IPS-18a (cell line): ENCODE measurements at regions not wholly inside any gene's neighbourhood (a gene's known extent, or its start where the extent isn't known, plus 50 kb on each side); places are given as distances from the start of the nearest gene placed in this dataset.

Source experiments
- H3K27ac ChIP-seq: one replicate; pipeline ENCODE4 v1.5.1; 2013; ENCODE audit warnings: low read length
- H3K27me3 ChIP-seq: one replicate; pipeline ENCODE4 v1.6.1; 2013; ENCODE audit warnings: mild to moderate bottlenecking, low read length; ENCODE audit not compliant: control insufficient read depth, insufficient read depth
- H3K36me3 ChIP-seq: one replicate; pipeline ENCODE4 v1.6.1; 2013; ENCODE audit warnings: low read depth, low read length; ENCODE audit not compliant: control insufficient read depth
- H3K4me1 ChIP-seq: one replicate; pipeline ENCODE4 v1.6.1; 2013; ENCODE audit warnings: low read depth, low read length; ENCODE audit not compliant: control insufficient read depth
- H3K4me3 ChIP-seq: one replicate; pipeline ENCODE4 v1.5.1; 2013; ENCODE audit warnings: low read length
- H3K9ac ChIP-seq: one replicate; pipeline ENCODE4 v1.6.1; 2013; ENCODE audit warnings: mild to moderate bottlenecking, low read length, moderate library complexity
- H3K9me3 ChIP-seq: one replicate; pipeline ENCODE4 v1.6.1; 2013; ENCODE audit warnings: low read depth, low read length; ENCODE audit not compliant: control insufficient read depth

DNA sequence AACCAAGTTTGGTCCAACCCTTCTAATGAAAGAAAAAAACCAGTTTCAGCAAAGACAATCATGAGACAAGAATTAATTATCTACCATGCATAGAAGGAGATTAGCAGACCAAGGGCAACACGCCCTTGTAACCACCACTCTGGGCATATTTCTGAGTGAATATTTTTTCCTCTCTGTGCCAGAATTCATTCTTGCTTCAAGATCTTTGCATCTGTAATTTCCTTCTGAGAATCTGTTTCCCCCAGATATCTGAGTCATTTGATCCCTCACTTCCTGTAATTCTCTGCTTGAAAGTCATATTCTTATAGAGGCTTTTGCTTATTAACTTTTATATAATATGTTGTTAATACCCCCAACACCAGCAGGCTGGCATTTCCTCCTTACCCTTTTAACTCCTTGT, 243.7 kb downstream of the SLC16A7 start:
- H3K9me3 ChIP-seq: no peaks in the 10 kb centered on the region
- H3K27ac ChIP-seq: no peak overlapping the region
- H3K36me3 ChIP-seq: no peaks in the 10 kb centered on the region
- no peak overlapping the region for H3K4me3 ChIP-seq
- H3K9ac ChIP-seq: no peak overlapping the region
- H3K4me1 ChIP-seq: peaks cover 12% of the 10 kb centered on the region
- H3K27me3 ChIP-seq: no peaks in the 10 kb centered on the region

GRCh38 chr12:59843260-59843843, 247.5 kb downstream of the SLC16A7 start:
- peaks cover 19% of the 10 kb centered on the region for H3K4me1 ChIP-seq
- no peak overlapping the region for H3K4me3 ChIP-seq
- H3K36me3 ChIP-seq: no peaks in the 10 kb centered on the region
- H3K9me3 ChIP-seq: no peaks in the 10 kb centered on the region
- H3K9ac ChIP-seq: no peak overlapping the region
- H3K27me3 ChIP-seq: no peaks in the 10 kb centered on the region
- H3K27ac ChIP-seq: no peak overlapping the region

DNA sequence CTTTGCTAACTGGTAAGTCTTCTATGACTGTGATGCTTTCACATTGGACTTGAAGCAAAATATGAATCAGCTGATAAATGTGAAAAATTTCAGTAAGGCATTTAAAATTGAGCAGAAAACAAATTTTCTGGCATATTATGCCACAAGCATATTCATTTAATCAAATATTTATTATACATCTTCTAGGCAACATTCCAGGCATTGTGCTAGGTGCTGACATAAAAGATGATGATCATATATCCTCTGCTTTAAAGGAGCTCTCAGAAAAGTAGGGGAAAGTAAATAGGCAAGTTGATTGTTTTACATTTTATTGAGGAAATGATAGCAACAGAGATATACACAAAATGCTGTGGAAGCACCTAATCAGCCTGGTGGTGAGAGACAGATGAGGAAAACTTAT, 248.9 kb downstream of the SLC16A7 start:
- H3K36me3 ChIP-seq: no peaks in the 10 kb centered on the region
- H3K9me3 ChIP-seq: no peaks in the 10 kb centered on the region
- H3K9ac ChIP-seq: no peak overlapping the region
- no peak overlapping the region for H3K4me3 ChIP-seq
- no peak overlapping the region for H3K27ac ChIP-seq
- peaks cover 19% of the 10 kb centered on the region for H3K4me1 ChIP-seq
- H3K27me3 ChIP-seq: no peaks in the 10 kb centered on the region

DNA sequence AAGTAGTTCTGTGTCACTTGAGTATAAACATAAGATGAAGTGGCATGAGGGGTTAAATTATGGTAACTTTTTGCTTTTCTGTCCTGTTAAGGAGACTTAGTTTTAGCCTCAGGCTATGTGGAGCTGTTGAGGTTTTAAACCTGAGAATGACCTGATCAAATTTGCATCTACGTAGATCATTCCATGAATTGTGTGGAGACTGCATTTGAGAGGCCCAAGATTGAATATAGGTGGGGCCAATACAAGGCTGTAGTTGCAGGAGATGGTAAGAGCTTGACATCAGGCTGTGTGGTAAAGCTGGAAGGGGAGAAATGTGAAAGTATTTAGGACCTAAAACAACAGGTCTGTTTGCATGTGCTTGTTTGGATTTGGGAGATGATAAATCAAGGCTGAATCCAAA, 249.5 kb downstream of the SLC16A7 start:
- H3K27ac ChIP-seq: no peak overlapping the region
- no peaks in the 10 kb centered on the region for H3K36me3 ChIP-seq
- H3K27me3 ChIP-seq: no peaks in the 10 kb centered on the region
- H3K4me1 ChIP-seq: peaks cover 19% of the 10 kb centered on the region
- no peaks in the 10 kb centered on the region for H3K9me3 ChIP-seq
- no peak overlapping the region for H3K4me3 ChIP-seq
- H3K9ac ChIP-seq: no peak overlapping the region

- no peak overlapping the region for H3K9ac ChIP-seq
- H3K9me3 ChIP-seq: no peaks in the 10 kb centered on the region
- no peaks in the 10 kb centered on the region for H3K36me3 ChIP-seq
- no peak overlapping the region for H3K4me3 ChIP-seq
- no peak overlapping the region for H3K27ac ChIP-seq
- no peaks in the 10 kb centered on the region for H3K27me3 ChIP-seq
- H3K4me1 ChIP-seq: peaks cover 19% of the 10 kb centered on the region
These were observed 251.3 kb downstream of the SLC16A7 start for GRCh38 chr12:59847127-59847526.

DNA sequence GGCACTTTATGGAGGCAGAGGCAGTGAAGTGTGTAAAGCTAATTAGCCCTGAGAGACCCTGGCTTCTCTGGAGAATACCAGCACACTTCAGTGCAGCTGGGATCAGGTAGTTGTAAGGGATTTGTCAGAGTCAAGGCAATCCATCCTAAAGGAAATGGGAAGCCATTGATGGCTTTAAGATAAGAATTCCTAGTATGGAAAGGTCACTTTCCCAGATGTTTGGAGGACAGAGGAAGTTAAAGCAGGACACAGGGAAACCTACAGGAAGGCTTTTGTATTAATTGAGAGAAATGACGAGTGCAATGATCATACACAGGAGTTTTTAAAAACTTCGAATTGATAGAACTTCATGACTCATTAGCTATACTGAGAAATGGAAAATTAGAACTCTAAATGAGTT, 254.4 kb downstream of the SLC16A7 start:
- H3K4me1 ChIP-seq: peaks cover 2% of the 10 kb centered on the region
- no peak overlapping the region for H3K9ac ChIP-seq
- no peaks in the 10 kb centered on the region for H3K27me3 ChIP-seq
- H3K4me3 ChIP-seq: no peak overlapping the region
- H3K9me3 ChIP-seq: peaks cover 3% of the 10 kb centered on the region
- no peaks in the 10 kb centered on the region for H3K36me3 ChIP-seq
- H3K27ac ChIP-seq: no peak overlapping the region

DNA sequence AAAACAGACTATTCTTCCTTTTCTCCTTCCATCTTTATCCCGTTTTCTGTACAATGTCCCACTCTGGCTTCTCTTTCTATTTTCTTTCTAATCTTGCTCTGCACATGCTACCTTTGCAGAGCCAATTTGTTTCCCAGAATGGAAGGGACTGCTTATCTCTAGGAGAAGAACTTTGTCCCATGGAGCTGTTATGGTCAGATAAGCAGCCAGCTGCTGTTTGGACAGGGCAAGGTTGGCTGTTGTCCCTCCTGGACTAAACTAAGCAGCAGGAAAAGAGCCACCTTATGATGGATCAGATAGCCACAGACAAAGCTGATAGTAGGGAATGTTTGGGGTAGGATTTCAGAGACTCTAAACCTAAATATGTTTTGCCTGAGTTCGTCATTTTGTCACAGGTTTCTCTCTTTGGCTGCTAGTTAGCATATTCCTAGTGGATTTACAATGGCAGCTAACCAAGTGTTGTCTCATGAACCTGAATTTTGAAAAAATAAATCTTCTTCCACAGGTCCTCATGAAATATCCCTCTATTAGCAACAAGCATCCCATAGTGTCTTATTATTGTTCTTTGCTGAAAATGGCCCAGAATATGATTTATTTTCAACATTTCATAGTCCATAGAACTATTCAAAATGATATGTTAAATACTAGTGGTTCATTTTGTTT, 262.8 kb downstream of the SLC16A7 start:
- Histone ChIP-seq H3K36me3 (no peaks in the 10 kb centered on the region), H3K27ac (no peak overlapping the region), H3K9ac (no peak overlapping the region), H3K27me3 (no peaks in the 10 kb centered on the region), H3K4me1 (no peaks in the 10 kb centered on the region), H3K9me3 (peaks cover 3% of the 10 kb centered on the region), H3K4me3 (no peak overlapping the region)

DNA sequence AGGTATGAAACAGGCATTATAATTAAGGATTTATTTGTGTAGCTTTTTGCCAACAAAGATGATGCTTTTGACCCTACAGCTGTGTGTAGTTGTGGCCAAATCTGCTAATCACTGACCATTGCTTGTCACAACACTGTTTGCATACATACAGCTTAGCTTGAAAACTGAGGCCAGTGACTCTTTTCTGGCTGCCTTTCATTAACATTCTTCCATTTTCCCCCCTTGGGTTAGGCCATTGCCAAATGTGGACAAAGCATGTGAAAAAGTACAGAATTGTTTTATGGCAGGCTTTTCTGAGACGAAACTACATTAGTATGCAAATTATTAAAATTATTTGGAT, 263.3 kb downstream of the SLC16A7 start:
- no peaks in the 10 kb centered on the region for H3K4me1 ChIP-seq
- H3K9me3 ChIP-seq: no peaks in the 10 kb centered on the region
- no peak overlapping the region for H3K27ac ChIP-seq
- H3K4me3 ChIP-seq: no peak overlapping the region
- no peak overlapping the region for H3K9ac ChIP-seq
- no peaks in the 10 kb centered on the region for H3K27me3 ChIP-seq
- no peaks in the 10 kb centered on the region for H3K36me3 ChIP-seq

GRCh38 chr12:59861635-59862034, 265.8 kb downstream of the SLC16A7 start:
- Histone ChIP-seq H3K27me3 (no peaks in the 10 kb centered on the region), H3K4me3 (no peak overlapping the region), H3K27ac (no peak overlapping the region), H3K9me3 (no peaks in the 10 kb centered on the region), H3K9ac (no peak overlapping the region), H3K36me3 (no peaks in the 10 kb centered on the region), H3K4me1 (no peaks in the 10 kb centered on the region)

- Histone ChIP-seq H3K4me1 (no peaks in the 10 kb centered on the region), H3K4me3 (no peak overlapping the region), H3K36me3 (no peaks in the 10 kb centered on the region), H3K27ac (no peak overlapping the region), H3K9ac (no peak overlapping the region), H3K27me3 (no peaks in the 10 kb centered on the region), H3K9me3 (no peaks in the 10 kb centered on the region)
These were observed 271.2 kb downstream of the SLC16A7 start for GRCh38 chr12:59867055-59867454.

GRCh38 chr12:59867689-59868088, 271.9 kb downstream of the SLC16A7 start:
- Histone ChIP-seq H3K4me1 (no peaks in the 10 kb centered on the region), H3K9me3 (no peaks in the 10 kb centered on the region), H3K27me3 (no peaks in the 10 kb centered on the region), H3K27ac (no peak overlapping the region), H3K36me3 (no peaks in the 10 kb centered on the region), H3K9ac (no peak overlapping the region), H3K4me3 (no peak overlapping the region)

DNA sequence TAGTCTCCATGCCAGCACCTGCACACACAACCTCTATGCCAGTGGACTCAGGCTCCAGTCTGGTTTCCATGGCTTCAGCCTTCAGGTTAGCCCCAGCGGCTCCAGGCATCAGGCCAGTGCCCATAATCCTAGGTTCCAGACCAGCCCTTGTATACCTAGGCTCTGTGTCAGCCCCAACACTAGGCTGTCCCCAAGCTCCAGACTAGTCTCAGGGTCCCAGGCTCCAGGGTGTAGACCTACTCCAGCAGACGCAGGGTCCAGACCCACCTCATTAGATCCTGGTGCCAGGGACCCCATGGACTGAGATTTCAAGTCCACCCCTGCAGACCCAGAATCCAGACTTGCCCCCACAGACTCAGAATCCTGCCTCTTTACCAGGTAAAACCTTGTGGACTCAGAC, 275.9 kb downstream of the SLC16A7 start:
- no peak overlapping the region for H3K4me3 ChIP-seq
- H3K9ac ChIP-seq: no peak overlapping the region
- no peaks in the 10 kb centered on the region for H3K36me3 ChIP-seq
- peaks cover 28% of the 10 kb centered on the region for H3K4me1 ChIP-seq
- H3K9me3 ChIP-seq: no peaks in the 10 kb centered on the region
- no peak overlapping the region for H3K27ac ChIP-seq
- no peaks in the 10 kb centered on the region for H3K27me3 ChIP-seq
